Natural killer cell treated with Interleukin-12 subunit alpha and Interleukin-12 subunit beta and Interleukin-15 and Interleukin-18, amount 100 ng/mL, for 72 hours (primary cell): ENCODE measurements at regions not wholly inside any gene's neighbourhood (a gene's known extent, or its start where the extent isn't known, plus 50 kb on each side); places are given as distances from the start of the nearest gene placed in this dataset.

Experiments used
- ATAC-seq, 2 donors: fragments of 150-1000 bp; cut with Tn5 transposase in 1 of 2; sonication (Bioruptor Pico), chemical (Tn5 transposase) in 1 of 2; 2 replicates each; pipeline ENCODE4 v1.10.0; 2021
- DNase-seq: peaks from one replicate; pipeline ENCODE4 v3.0.0; 2022; ENCODE audit warnings: low spot score
- H3K27ac Mint-ChIP-seq, 2 donors: 1 replicate in 1 of 2; 2 replicates in 1 of 2; pipeline ENCODE4 v1.8.0; 2022; ENCODE audit warnings: mixed read lengths in 2 of 2, mild to moderate bottlenecking in 1 of 2, moderate library complexity in 1 of 2
- H3K27me3 Mint-ChIP-seq, 2 donors: 1 replicate in 1 of 2; 2 replicates in 1 of 2; pipeline ENCODE4 v1.8.0; 2022; ENCODE audit warnings: mixed read lengths in 2 of 2
- H3K36me3 Mint-ChIP-seq: one replicate; pipeline ENCODE4 v1.8.0; 2022; ENCODE audit warnings: mixed read lengths
- H3K4me1 Mint-ChIP-seq, 2 donors: 1 replicate in 1 of 2; 2 replicates in 1 of 2; pipeline ENCODE4 v1.8.0; 2022; ENCODE audit warnings: low read depth in 2 of 2, mixed read lengths in 2 of 2, mild to moderate bottlenecking in 1 of 2
- H3K4me3 Mint-ChIP-seq: one replicate; pipeline ENCODE4 v1.8.0; 2022; ENCODE audit warnings: mixed read lengths
- H3K9me3 Mint-ChIP-seq: 2 replicates; pipeline ENCODE4 v1.8.0; 2022; ENCODE audit warnings: mixed read lengths

GRCh38 chr1:34538481-34538880, 216.4 kb upstream of the GJB5 start:
- H3K27ac Mint-ChIP-seq = no peak overlapping the region

DNA sequence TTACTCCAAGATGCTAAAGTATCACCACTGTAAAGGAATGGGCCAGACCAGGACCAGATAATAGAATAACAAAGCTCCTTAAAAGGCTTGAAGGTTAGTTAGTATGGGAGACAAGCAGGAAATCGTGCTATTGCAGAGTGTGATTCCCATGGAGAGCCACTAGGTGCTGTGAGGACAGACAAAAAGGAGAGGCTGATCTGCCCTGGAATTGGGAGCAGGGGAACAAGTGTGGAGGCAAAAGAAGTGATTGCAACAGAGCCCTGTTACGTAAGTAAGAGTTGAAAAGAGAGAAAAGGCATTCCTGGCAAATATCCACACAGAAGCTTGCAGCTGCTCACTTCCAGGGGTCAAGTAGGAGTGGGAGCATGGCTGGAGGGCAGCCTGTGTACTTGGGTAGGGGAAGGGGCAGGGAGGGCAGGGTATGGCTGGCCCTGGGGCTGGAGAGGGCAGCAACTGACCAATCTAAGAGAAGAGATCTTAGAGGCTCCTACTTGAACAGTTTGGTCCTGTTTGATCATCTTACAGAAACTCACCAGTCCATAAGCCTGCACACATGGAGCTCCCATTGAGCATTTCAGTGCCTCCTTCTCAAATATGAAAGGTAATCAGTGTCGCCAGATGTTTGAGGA, 207.7 kb upstream of the GJB5 start:
- Mint-ChIP-seq H3K4me1 (no peaks in the 10 kb centered on the region), H3K9me3 (no peaks in the 10 kb centered on the region), H3K27me3 (peaks cover 26 to 46% of the 10 kb centered on the region in 2 donors), H3K27ac (no peak overlapping the region), H3K4me3 (no peak overlapping the region), H3K36me3 (no peaks in the 10 kb centered on the region)
- no peak for DNase-seq
- ATAC-seq = no peak

More at GRCh38 chr1:34538481-34538880, 216.4 kb upstream of the GJB5 start:
- Mint-ChIP-seq H3K9me3 (no peaks in the 10 kb centered on the region), H3K4me1 (no peaks in the 10 kb centered on the region), H3K4me3 (no peak overlapping the region), H3K27me3 (peaks cover 19 to 31% of the 10 kb centered on the region in 2 donors), H3K36me3 (no peaks in the 10 kb centered on the region)
- ATAC-seq = no peak
- DNase-seq = no peak

GRCh38 chr1:34549199-34549598, 205.6 kb upstream of the GJB5 start:
- Mint-ChIP-seq H3K36me3 (no peaks in the 10 kb centered on the region), H3K9me3 (no peaks in the 10 kb centered on the region), H3K4me3 (no peak overlapping the region), H3K4me1 (no peaks in the 10 kb centered on the region), H3K27me3 (peaks cover 26 to 61% of the 10 kb centered on the region in 2 donors), H3K27ac (no peak overlapping the region)
- ATAC-seq (peak; percentile 31 to 32), DNase-seq (no peak)

- Mint-ChIP-seq H3K27me3 (peaks cover 34 to 50% of the 10 kb centered on the region in 2 donors), H3K9me3 (no peaks in the 10 kb centered on the region), H3K4me1 (no peaks in the 10 kb centered on the region), H3K36me3 (no peaks in the 10 kb centered on the region), H3K27ac (no peak overlapping the region), H3K4me3 (no peak overlapping the region)
- DNase-seq (no peak), ATAC-seq (no peak)
These were observed 176.5 kb upstream of the GJB5 start for GRCh38 chr1:34578306-34578705.

GRCh38 chr1:34582356-34582755, 172.5 kb upstream of the GJB5 start:
- H3K4me3 Mint-ChIP-seq = no peak overlapping the region
- DNase-seq (no peak), ATAC-seq (no peak)
- H3K4me1 Mint-ChIP-seq = no peaks in the 10 kb centered on the region
- H3K36me3 Mint-ChIP-seq = no peaks in the 10 kb centered on the region
- no peak overlapping the region for H3K27ac Mint-ChIP-seq
- peaks cover 33 to 45% of the 10 kb centered on the region in 2 donors for H3K27me3 Mint-ChIP-seq
- H3K9me3 Mint-ChIP-seq = no peaks in the 10 kb centered on the region

DNA sequence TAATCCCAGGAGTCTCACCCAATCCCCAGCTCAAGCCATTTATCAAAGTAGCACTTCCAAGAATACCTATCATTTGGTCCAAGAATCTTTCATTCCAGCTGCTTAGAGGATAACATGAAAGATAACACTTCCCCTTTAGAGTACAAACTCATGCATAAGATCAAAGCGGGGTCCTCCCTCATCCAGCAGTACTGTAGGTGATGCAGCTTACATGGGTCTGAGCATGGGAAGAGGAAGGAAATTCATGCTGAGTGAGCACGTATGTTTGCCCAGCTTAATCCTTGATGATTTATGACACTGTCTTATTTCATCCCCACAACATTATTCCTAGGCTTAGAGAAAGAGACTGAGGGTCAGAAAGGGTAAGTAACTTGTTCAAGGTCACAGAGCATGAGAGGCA, 167.1 kb upstream of the GJB5 start:
- ATAC-seq (no peak), DNase-seq (no peak)
- Mint-ChIP-seq H3K27ac (no peak overlapping the region), H3K36me3 (no peaks in the 10 kb centered on the region), H3K4me1 (no peaks in the 10 kb centered on the region), H3K9me3 (no peaks in the 10 kb centered on the region), H3K27me3 (peaks cover 17% of the 10 kb centered on the region in 2 donors), H3K4me3 (no peak overlapping the region)

GRCh38 chr1:34590211-34590623, 164.6 kb upstream of the GJB5 start:
- no peak for ATAC-seq
- no peak for DNase-seq
- Mint-ChIP-seq H3K4me3 (no peak overlapping the region), H3K4me1 (no peaks in the 10 kb centered on the region), H3K27ac (no peak overlapping the region), H3K27me3 (peaks cover 19 to 23% of the 10 kb centered on the region in 2 donors), H3K36me3 (no peaks in the 10 kb centered on the region), H3K9me3 (no peaks in the 10 kb centered on the region)

DNA sequence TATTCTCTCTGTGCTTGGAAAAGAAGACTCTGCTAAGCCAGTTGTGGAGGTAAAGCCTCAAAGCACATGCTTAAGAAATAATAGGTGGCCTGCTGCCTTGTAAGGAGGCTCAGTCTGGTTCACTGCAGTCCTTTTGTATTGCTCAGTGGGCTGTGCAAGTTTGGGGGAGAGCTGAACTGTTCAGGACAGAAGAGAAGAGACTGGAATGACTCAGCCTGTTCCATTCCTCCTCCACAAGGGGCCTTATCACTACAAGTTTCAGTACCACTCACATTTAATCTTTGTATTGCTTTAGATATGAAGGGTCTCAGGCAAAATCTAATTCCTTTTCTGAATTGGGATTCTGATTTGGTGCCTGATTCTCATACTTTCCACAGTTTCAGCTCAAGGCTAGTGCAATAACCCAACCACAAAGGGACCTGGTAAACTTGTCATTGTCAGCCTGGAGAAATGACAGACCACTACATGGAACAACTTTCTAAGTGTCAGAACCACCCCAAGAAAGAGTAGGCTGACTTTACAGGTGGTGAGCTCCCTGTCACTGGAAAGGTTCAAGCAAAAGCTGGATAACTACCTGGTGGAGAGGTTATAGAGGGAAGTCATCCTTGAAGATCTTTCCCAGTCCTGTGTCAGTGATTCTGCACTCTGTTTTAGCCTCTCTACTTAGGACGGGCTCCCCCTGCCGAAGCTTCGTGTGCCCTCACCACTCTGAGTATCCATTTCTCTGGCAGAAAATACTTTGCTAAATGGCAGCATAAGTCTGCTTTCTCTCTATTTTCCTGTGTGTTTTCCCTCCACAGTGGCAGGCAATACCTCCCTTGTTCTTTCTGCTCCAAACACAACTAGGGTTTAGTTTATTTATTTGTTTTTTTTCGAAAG, 162.9 kb upstream of the GJB5 start:
- Mint-ChIP-seq H3K27me3 (peaks cover 25 to 26% of the 10 kb centered on the region in 2 donors), H3K4me1 (no peaks in the 10 kb centered on the region), H3K27ac (no peak overlapping the region), H3K9me3 (no peaks in the 10 kb centered on the region), H3K36me3 (no peaks in the 10 kb centered on the region), H3K4me3 (no peak overlapping the region)
- ATAC-seq (no peak), DNase-seq (no peak)

DNA sequence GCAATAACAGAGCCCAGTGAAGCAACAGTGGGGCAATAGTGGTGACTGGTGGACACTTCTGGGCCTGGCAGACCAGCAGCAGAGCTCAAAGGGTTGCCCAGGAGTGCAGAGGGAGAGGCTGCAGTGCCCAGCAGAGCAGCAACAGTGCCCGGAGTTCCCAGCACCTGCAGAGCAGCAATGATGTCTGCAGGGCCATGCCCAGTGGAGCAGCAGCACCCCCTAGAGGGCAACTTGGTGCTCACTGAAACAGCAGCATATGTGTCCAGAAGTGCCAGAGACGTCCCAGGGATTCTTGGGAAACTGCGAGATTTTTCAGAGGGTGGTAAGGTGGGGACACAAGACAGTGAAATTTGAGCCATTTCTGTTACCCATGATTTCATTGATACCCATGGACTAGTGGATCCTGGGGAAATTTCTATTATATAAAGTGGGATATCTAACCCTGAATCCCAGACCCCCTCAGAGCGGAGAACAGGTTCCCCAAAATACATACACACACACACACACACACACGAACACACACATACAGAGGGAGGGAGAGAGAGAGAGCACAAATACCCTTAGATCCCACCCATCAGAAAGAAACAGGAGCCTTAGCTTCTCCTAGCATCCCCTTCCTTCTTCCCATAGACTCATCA, 156.9 kb upstream of the GJB5 start:
- Mint-ChIP-seq H3K4me3 (no peak overlapping the region), H3K4me1 (no peaks in the 10 kb centered on the region), H3K36me3 (no peaks in the 10 kb centered on the region), H3K27me3 (peaks cover 24 to 35% of the 10 kb centered on the region in 2 donors), H3K9me3 (no peaks in the 10 kb centered on the region), H3K27ac (no peak overlapping the region)
- ATAC-seq = peak; percentile 49 to 55
- DNase-seq = peak; percentile 61

DNA sequence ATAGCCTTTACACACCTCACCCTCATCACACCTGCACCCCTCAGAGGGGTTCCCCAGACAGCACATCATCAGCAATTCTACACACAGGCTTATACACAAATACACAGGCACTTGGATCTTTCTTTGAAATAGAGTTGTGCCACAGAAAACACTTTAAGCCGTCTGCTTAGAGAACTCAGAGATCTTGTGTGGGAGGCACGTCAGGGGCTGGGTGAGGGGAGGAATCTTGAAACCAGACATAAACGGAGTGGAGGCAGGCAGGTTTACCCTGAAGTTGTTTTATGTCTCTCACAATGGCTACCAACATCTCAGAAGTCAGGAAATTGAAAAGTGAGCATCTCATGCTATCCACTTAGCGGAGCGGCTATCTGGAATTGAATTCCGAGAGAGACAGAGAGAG, 151.9 kb upstream of the GJB5 start:
- no peak for DNase-seq
- no peak for ATAC-seq

GRCh38 chr1:34603594-34603993, 151.3 kb upstream of the GJB5 start:
- no peak for ATAC-seq
- no peaks in the 10 kb centered on the region for H3K9me3 Mint-ChIP-seq
- H3K27me3 Mint-ChIP-seq = peaks cover 28 to 45% of the 10 kb centered on the region in 2 donors

More for the DNA sequence above, 151.9 kb upstream of the GJB5 start:
- Mint-ChIP-seq H3K9me3 (no peaks in the 10 kb centered on the region), H3K27ac (no peak overlapping the region), H3K36me3 (no peaks in the 10 kb centered on the region), H3K4me1 (no peaks in the 10 kb centered on the region), H3K4me3 (no peak overlapping the region), H3K27me3 (peaks cover 23 to 38% of the 10 kb centered on the region in 2 donors)

DNA sequence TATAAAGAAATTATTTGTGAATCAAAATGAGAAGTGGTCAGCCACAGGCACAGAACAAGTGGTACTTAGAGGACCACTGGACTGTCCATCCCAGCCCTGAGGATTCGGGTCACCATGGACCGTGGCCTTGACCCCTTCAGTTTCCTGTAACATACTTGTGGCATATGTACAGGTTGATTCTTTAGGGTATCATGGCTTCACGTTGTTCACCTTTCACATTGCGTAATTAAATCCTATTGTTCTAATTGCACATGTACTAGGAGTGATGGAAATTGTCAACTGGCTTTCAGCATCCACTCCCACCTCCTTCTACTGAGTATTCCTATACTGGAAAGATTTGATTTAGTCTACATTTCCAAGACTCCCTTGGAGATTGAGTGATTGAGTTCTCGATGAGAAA, 148.3 kb upstream of the GJB5 start:
- H3K4me3 Mint-ChIP-seq = no peak overlapping the region
- H3K9me3 Mint-ChIP-seq = no peaks in the 10 kb centered on the region
- H3K4me1 Mint-ChIP-seq = no peaks in the 10 kb centered on the region
- H3K36me3 Mint-ChIP-seq = no peaks in the 10 kb centered on the region
- DNase-seq = no peak
- no peak overlapping the region for H3K27ac Mint-ChIP-seq
- peaks cover 37 to 60% of the 10 kb centered on the region in 2 donors for H3K27me3 Mint-ChIP-seq
- ATAC-seq = no peak

More at GRCh38 chr1:34603594-34603993, 151.3 kb upstream of the GJB5 start:
- Mint-ChIP-seq H3K4me3 (no peak overlapping the region), H3K4me1 (no peaks in the 10 kb centered on the region), H3K27ac (no peak overlapping the region), H3K36me3 (no peaks in the 10 kb centered on the region)
- no peak for DNase-seq

GRCh38 chr1:34610063-34610462, 144.8 kb upstream of the GJB5 start:
- no peaks in the 10 kb centered on the region for H3K36me3 Mint-ChIP-seq

GRCh38 chr1:34611571-34611970, 143.3 kb upstream of the GJB5 start:
- Mint-ChIP-seq H3K27me3 (peaks cover 35 to 65% of the 10 kb centered on the region in 2 donors), H3K36me3 (no peaks in the 10 kb centered on the region), H3K9me3 (no peaks in the 10 kb centered on the region), H3K4me3 (no peak overlapping the region), H3K4me1 (no peaks in the 10 kb centered on the region), H3K27ac (no peak overlapping the region)
- DNase-seq (no peak), ATAC-seq (no peak)

More at GRCh38 chr1:34610063-34610462, 144.8 kb upstream of the GJB5 start:
- no peaks in the 10 kb centered on the region for H3K4me1 Mint-ChIP-seq
- ATAC-seq = no peak
- H3K27ac Mint-ChIP-seq = no peak overlapping the region
- H3K27me3 Mint-ChIP-seq = peaks cover 36 to 67% of the 10 kb centered on the region in 2 donors
- no peaks in the 10 kb centered on the region for H3K9me3 Mint-ChIP-seq
- DNase-seq = no peak
- no peak overlapping the region for H3K4me3 Mint-ChIP-seq
